Central memory CD8-positive, alpha-beta T cell (primary cell): ENCODE measurements at regions not wholly inside any gene's neighbourhood (a gene's known extent, or its start where the extent isn't known, plus 50 kb on each side); places are given as distances from the start of the nearest gene placed in this dataset.
"Not testable (repeated sequence)": the region's sequence is repeated elsewhere in the genome, so short reads cannot be mapped to it uniquely, and the experiment has no call there.

Experiments used
- ATAC-seq: fragments of 150-1000 bp; cut with Tn5 transposase; replicated peaks from 2 replicates; pipeline ENCODE4 v1.10.0; 2022; ENCODE audit warnings: mild to moderate bottlenecking, moderate FRiP score, moderate number of reproducible peaks; ENCODE audit not compliant: poor library complexity, severe bottlenecking; ENCODE audit errors: extremely low read depth
- DNase-seq, 2 donors: peaks; one replicate each; pipeline ENCODE4 v3.0.0; 2021; ENCODE audit warnings: low spot score in 2 of 2
- H3K27ac Mint-ChIP-seq: one replicate; pipeline ENCODE4 v1.8.0; 2022; ENCODE audit warnings: low read depth, mild to moderate bottlenecking, moderate library complexity, mixed read lengths
- H3K27me3 Mint-ChIP-seq: one replicate; pipeline ENCODE4 v1.8.0; 2022; ENCODE audit warnings: mixed read lengths
- H3K36me3 Mint-ChIP-seq: one replicate; pipeline ENCODE4 v1.8.0; 2022; ENCODE audit warnings: mild to moderate bottlenecking, moderate library complexity, mixed read lengths; ENCODE audit not compliant: insufficient read depth
- H3K4me1 Mint-ChIP-seq: one replicate; pipeline ENCODE4 v1.8.0; 2022; ENCODE audit warnings: mixed read lengths
- H3K4me3 Mint-ChIP-seq: one replicate; pipeline ENCODE4 v1.8.0; 2022; ENCODE audit warnings: mild to moderate bottlenecking, moderate library complexity, mixed read lengths
- H3K9me3 Mint-ChIP-seq: one replicate; pipeline ENCODE4 v1.8.0; 2022; ENCODE audit warnings: mixed read lengths

DNA sequence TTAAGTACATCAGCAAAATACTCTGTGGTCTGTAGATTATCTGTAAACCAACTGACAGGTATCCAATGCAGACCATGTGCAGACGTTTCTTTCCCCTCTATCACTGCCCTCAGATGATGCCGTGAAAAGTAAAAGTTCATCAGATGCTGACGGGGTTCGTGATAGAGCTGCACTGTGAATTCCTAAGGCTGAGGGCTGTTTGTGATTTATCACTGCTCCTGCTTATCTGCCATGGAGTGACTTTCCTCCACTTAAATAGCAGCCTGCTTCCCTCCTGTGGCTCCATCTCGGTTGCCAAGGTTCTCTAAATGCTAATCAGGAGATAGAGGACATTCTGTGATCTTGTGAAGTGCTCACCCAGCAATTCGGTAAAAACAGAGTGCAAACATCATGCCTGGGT lies 89.3 kb upstream of the SRD5A3 start:
- DNase-seq (no peak), ATAC-seq (no peak)
- Mint-ChIP-seq H3K4me1 (no peaks in the 10 kb centered on the region), H3K27ac (no peak overlapping the region), H3K9me3 (no peaks in the 10 kb centered on the region), H3K27me3 (no peaks in the 10 kb centered on the region), H3K36me3 (no peaks in the 10 kb centered on the region), H3K4me3 (no peak overlapping the region)

DNA sequence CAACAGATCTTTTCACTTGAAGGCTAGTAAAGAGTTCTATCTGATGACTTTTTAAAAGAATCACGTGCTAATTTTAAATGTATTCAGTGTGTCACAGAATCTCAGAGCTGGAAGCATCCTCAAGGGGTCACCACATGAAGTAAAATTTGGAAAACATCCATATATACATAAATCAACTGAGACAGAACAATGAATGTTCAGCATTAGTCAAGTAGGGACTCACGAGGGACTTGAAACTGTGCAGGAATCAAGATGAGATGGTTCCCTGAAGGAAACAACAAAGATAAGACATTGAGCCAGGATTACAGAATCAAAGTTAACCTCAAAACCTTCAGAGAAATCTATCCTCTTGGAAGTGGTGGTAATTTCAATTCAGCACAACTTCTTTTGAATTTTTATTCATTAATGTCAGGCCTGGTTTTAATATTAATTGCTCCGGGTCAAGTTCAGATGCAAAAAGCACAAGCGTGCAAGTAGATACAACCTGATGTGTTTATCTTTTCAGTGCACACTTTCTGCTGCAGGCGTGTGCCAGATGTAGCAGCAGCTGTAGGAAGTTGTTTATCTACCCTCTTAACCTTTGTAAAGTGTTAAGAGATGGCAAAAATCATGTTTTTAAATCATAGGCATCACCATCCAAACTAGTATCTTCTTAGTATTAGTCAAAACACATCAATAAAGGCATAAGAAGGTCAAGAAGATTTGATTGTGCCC lies 87.7 kb upstream of the SRD5A3 start:
- no peak for DNase-seq
- H3K27ac Mint-ChIP-seq = no peak overlapping the region

GRCh38 chr4:55259294-55259693 lies 86.7 kb upstream of the SRD5A3 start:
- Mint-ChIP-seq H3K27ac (no peak overlapping the region), H3K4me3 (no peak overlapping the region), H3K27me3 (no peaks in the 10 kb centered on the region), H3K4me1 (no peaks in the 10 kb centered on the region), H3K9me3 (no peaks in the 10 kb centered on the region), H3K36me3 (no peaks in the 10 kb centered on the region)
- no peak for ATAC-seq
- no peak for DNase-seq

More for the DNA sequence above, 87.7 kb upstream of the SRD5A3 start:
- no peaks in the 10 kb centered on the region for H3K27me3 Mint-ChIP-seq
- no peak overlapping the region for H3K4me3 Mint-ChIP-seq
- no peaks in the 10 kb centered on the region for H3K4me1 Mint-ChIP-seq
- no peak for ATAC-seq
- H3K36me3 Mint-ChIP-seq = no peaks in the 10 kb centered on the region
- H3K9me3 Mint-ChIP-seq = no peaks in the 10 kb centered on the region

DNA sequence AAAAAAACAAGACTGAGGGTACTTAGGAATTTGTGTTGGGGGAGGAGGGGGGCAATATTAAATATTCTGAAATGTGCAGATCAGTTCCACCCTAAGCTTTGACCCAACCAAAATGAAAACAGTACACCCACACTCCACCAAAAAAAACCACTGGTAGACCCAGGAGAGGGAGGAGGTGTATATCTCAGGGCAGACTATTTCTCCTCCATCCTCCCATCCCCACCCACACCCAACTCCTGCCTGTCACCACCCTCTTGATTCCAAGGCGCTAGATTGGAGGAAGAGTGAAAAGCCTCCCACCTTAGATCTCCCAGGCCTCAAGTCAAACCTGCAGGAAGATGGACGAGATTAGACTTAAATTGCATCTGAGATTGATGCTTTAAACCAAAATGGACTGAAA lies 76.6 kb upstream of the SRD5A3 start:
- ATAC-seq = no peak

GRCh38 chr4:55269995-55270394 lies 76.0 kb upstream of the SRD5A3 start:
- H3K9me3 Mint-ChIP-seq = no peaks in the 10 kb centered on the region
- no peak for ATAC-seq
- peaks cover 75% of the 10 kb centered on the region for H3K27me3 Mint-ChIP-seq
- no peaks in the 10 kb centered on the region for H3K4me1 Mint-ChIP-seq
- no peak for DNase-seq
- no peak overlapping the region for H3K4me3 Mint-ChIP-seq
- no peaks in the 10 kb centered on the region for H3K36me3 Mint-ChIP-seq
- H3K27ac Mint-ChIP-seq = no peak overlapping the region

More for the DNA sequence above, 76.6 kb upstream of the SRD5A3 start:
- DNase-seq = no peak
- Mint-ChIP-seq H3K36me3 (no peaks in the 10 kb centered on the region), H3K27me3 (peaks cover 74% of the 10 kb centered on the region), H3K4me1 (no peaks in the 10 kb centered on the region), H3K27ac (no peak overlapping the region), H3K4me3 (no peak overlapping the region), H3K9me3 (no peaks in the 10 kb centered on the region)

GRCh38 chr4:55270481-55270880 lies 75.6 kb upstream of the SRD5A3 start:
- Mint-ChIP-seq H3K36me3 (peaks cover 1% of the 10 kb centered on the region), H3K4me1 (no peaks in the 10 kb centered on the region), H3K4me3 (no peak overlapping the region), H3K27me3 (peaks cover 75% of the 10 kb centered on the region), H3K27ac (no peak overlapping the region), H3K9me3 (no peaks in the 10 kb centered on the region)
- DNase-seq (no peak), ATAC-seq (no peak)

DNA sequence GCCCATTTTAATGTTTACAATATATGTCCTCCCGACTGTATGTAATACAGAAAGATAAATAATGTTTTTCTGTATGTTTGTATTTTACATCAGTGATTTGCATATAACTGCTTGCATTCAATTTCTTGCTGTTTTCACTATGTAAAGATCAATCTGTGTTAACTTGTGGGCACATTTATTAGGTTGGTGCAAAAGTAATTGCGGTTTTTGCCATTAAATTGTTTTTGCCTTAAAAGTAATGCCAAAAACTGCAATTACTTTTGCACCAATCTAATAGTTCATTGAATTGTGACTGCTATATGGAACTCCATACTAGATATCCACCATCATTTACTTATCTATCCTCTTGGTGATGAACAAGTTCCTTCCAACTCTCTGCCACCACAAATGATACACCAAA lies 73.9 kb upstream of the SRD5A3 start:
- Mint-ChIP-seq H3K27me3 (peaks cover 63% of the 10 kb centered on the region), H3K9me3 (no peaks in the 10 kb centered on the region), H3K27ac (no peak overlapping the region), H3K4me3 (no peak overlapping the region), H3K36me3 (peaks cover 1% of the 10 kb centered on the region), H3K4me1 (no peaks in the 10 kb centered on the region)
- ATAC-seq (no peak), DNase-seq (no peak)

DNA sequence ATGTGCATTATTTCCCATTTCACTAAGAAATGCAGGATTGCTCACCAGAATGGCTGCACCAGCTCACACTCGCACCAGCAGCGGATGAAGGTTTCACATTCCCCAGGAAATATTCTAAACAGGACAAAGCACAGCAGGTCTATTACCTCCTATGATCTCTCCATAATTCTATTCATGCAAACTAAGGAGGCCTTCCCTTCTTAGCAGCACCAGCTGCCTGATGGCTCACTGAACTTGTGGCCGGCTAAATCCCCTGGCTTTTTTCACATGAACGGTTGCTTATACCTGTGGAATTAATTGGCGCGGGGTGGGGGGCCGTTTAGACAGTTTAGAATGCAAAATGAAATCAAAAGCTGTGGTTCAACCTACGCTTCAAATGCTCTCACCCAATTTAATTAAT lies 73.5 kb upstream of the SRD5A3 start:
- no peak for ATAC-seq

GRCh38 chr4:55277011-55277410 lies 69.0 kb upstream of the SRD5A3 start:
- DNase-seq (no peak), ATAC-seq (no peak)
- no peaks in the 10 kb centered on the region for H3K4me1 Mint-ChIP-seq
- H3K9me3 Mint-ChIP-seq = peaks cover 11% of the 10 kb centered on the region
- H3K4me3 Mint-ChIP-seq = no peak overlapping the region
- H3K27me3 Mint-ChIP-seq = peaks cover 55% of the 10 kb centered on the region
- no peak overlapping the region for H3K27ac Mint-ChIP-seq
- H3K36me3 Mint-ChIP-seq = peaks cover 1% of the 10 kb centered on the region

More for the DNA sequence above, 73.5 kb upstream of the SRD5A3 start:
- H3K9me3 Mint-ChIP-seq = no peaks in the 10 kb centered on the region
- peaks cover 1% of the 10 kb centered on the region for H3K36me3 Mint-ChIP-seq
- no peak overlapping the region for H3K27ac Mint-ChIP-seq
- peaks cover 62% of the 10 kb centered on the region for H3K27me3 Mint-ChIP-seq
- DNase-seq = no peak
- no peaks in the 10 kb centered on the region for H3K4me1 Mint-ChIP-seq
- no peak overlapping the region for H3K4me3 Mint-ChIP-seq

- Mint-ChIP-seq H3K4me1 (no peaks in the 10 kb centered on the region), H3K9me3 (peaks cover 22% of the 10 kb centered on the region), H3K36me3 (peaks cover 1% of the 10 kb centered on the region), H3K27me3 (peaks cover 57% of the 10 kb centered on the region), H3K4me3 (no peak overlapping the region), H3K27ac (no peak overlapping the region)
- DNase-seq (no peak), ATAC-seq (no peak)
Observed at GRCh38 chr4:55278316-55278715, 67.7 kb upstream of the SRD5A3 start.

- not testable (repeated sequence) for DNase-seq, H3K27ac Mint-ChIP-seq, H3K4me3 Mint-ChIP-seq, H3K36me3 Mint-ChIP-seq, H3K4me1 Mint-ChIP-seq, ATAC-seq
- Mint-ChIP-seq H3K9me3 (peaks cover 33% of the 10 kb centered on the region), H3K27me3 (peaks cover 40% of the 10 kb centered on the region)
Observed at GRCh38 chr4:55280474-55280873, 65.6 kb upstream of the SRD5A3 start.

DNA sequence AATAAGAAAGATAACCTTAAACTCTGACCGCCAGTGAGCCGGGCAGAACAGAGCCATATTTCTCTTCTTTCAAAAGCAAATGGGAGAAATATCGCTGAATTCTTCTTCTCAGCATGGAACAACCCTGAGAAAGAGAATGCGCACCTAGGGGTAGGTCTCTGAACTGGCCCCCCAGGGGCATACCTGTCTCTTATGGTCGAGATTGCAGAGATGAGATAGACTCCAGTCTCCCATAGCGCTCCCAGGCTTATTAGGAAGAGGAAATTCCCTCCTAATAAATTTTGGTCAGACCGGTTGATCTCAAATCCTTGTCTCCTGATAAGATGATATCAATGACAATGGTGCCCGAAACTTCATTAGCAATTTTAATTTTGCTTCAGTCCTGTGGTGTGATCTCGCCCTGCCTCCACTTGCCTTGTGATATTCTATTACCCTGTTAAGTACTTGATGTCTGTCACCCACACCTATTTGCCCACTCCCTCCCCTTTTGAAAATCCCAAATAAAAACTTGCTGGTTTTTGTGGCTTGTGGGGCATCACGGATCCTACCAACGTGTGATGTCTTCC lies 64.8 kb upstream of the SRD5A3 start:
- Mint-ChIP-seq H3K9me3 (peaks cover 38% of the 10 kb centered on the region), H3K27me3 (peaks cover 36% of the 10 kb centered on the region)
- not testable (repeated sequence) for H3K36me3 Mint-ChIP-seq, H3K4me1 Mint-ChIP-seq, DNase-seq, ATAC-seq, H3K4me3 Mint-ChIP-seq, H3K27ac Mint-ChIP-seq

DNA sequence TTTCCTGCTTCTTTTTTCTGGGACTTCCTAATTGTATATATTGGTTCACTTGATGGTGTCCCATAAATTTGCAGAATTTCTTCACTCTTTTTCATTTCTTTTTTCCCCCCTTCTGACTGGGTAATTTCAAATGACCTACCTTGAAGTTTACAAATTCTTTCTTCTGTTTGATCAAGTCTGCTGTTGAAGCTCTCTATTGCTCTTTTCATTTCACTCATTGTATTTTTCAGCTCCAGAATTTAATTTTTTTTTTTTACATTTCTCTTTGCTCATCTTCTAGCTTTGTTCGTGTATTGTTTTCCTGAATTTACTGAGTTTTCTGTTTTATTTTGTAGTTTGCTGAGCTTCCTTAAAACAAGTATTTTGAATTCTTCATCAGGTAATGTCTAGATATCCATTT lies 61.7 kb upstream of the SRD5A3 start:
- Mint-ChIP-seq H3K27me3 (peaks cover 36% of the 10 kb centered on the region), H3K27ac (no peak overlapping the region), H3K4me1 (no peaks in the 10 kb centered on the region), H3K4me3 (no peak overlapping the region), H3K9me3 (peaks cover 38% of the 10 kb centered on the region), H3K36me3 (no peaks in the 10 kb centered on the region)
- ATAC-seq (no peak), DNase-seq (no peak)
